SK-N-MC (cell line): ENCODE measurements at regions not wholly inside any gene's neighbourhood (a gene's known extent, or its start where the extent isn't known, plus 50 kb on each side); places are given as distances from the start of the nearest gene placed in this dataset.

ENCODE experiments used
- EZH2 ChIP-seq: fragments of 200-600 bp; sonication (generic); IDR thresholded peaks from one replicate; pipeline ENCODE4 v1.6.1; 2017; ENCODE audit warnings: antibody characterized with exemption
- FOXP2 ChIP-seq: optimal IDR thresholded peaks from 2 replicates; pipeline ENCODE3; 2011; ENCODE audit warnings: mild to moderate bottlenecking, moderate library complexity; ENCODE audit not compliant: insufficient read depth; ENCODE audit errors: extremely low read length, control extremely low read depth
- POLR2AphosphoS5 ChIP-seq: IDR thresholded peaks from 2 replicates; pipeline ENCODE4 v1.6.1; 2012; ENCODE audit warnings: mild to moderate bottlenecking, low read depth, low read length, borderline replicate concordance

DNA sequence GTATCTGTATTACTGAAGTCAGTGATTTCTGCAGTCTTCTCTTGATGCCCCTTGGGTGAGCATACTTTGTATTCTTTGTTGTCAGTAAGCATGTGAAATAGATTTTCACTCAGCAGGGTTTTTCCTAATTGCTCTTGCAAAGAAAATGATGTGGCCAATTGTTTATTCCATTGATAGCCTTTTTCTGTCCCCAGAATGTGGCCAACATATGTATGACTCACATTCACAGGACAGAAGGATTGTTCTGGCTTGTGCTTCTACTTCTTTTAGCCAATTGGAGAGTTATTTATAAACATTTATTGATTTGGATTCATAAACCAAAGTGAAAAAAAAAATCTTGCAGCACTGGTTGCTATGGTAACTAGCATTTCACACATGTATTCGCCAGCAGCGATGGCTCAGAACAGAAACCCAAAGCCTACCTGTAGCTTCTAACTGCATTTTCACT lies 54.4 kb upstream of the RBM24 start:
- no peak for TF ChIP-seq POLR2AphosphoS5
- TF ChIP-seq EZH2: no peak
- TF ChIP-seq FOXP2: no peak
